ENCODE measurements at regions not wholly inside any gene's neighbourhood (a gene's known extent, or its start where the extent isn't known, plus 50 kb on each side); places are given as distances from the start of the nearest gene placed in this dataset.
"Not testable (repeated sequence)": the region's sequence is repeated elsewhere in the genome, so short reads cannot be mapped to it uniquely, and the experiment has no call there.

DNA sequence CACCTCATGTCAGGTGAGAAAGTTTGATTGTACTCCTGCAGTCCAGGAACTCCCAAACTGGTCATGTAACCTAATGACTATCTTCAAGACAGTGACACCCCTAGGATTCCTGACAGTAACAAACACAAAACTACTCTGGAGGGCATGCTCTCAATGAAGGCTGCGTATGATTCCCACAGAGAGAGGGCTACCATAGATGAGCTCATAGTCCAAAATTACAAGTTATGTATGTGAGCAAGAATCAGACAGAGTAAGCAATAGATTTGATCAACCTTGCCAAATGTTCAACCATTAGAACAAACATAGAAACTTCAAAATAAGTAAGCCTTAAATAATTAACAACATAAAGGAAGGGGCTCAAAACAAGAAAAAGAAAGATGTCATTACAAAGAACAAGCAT lies 158.1 kb downstream of the COPRS start:
- DNase-seq: no peak

DNA sequence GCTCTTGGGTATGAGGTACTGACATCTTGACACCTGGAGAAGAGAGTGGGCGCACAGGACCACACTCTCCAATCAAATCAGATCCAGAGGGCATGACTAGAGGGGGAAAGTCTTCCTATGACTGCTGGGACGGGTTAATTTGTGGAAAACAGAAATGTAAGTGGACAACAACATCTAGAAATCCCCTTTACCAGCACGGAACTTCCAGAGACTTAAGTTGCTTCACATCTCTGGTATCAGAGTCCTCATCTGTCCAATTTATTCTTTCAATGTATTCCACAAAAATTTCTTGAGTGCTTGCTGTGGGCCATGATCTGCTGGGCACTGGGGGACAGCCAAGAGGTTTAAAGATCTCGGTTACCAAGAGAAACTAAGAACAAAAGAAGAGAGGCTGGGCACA lies 159.2 kb downstream of the COPRS start:
- no peak for DNase-seq

DNA sequence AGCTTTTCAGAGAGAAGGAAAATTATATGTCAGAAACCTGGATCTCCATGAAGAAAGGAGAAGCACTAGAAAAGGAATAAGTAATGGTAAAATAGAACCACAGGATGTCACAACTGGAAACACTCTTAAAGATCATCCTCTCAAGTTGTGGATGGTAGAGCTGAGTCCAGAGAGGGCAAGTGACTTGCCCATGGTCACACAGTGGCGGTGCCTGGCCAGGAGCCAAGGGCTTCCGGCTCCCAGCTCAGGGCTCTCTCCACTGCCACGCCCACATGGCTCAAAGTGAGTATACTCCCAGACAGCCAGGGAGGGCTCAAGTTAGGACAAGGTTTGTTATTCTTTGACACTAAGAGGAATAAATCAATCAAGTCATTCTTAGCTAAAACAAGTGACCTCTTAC lies 159.8 kb downstream of the COPRS start:
- no peak for DNase-seq

DNA sequence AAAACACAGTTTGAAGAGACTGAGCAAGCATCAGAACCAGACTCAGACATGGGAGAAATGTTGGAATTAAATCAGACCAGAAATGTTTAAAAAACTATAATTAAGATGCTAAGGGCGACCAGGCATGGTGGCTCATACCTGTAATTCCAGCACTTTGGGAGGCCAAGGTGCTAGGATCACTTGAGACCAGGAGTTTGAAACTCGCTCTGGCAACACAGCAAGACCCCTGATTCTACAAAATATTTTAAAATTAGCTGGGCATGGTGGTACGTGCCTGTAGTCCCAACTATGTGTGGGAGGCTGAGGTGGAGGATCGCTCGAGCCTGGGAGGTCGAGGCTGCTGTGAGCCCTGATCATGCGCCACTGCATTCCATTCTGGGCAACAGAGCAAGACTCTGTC lies 160.3 kb downstream of the COPRS start:
- no peak for DNase-seq

DNA sequence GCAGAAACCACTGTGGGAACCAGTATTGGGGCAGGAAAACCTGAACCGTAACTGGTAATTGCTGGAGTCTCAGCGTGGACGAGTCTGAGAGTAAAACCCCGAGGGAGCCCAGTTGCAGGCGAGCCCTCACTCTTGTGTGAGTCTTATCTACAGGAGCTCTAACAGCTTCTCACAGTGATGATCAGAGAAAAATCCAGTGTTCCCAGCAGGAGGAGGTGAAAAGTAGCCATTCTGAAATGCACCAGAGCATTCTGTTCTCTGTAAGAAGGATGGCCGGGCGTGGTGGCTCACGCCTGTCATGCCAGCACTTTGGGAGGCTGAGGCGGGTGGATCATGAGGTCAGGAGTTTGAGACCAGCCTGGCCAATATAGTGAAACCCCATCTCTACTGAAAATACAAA lies 161.2 kb downstream of the COPRS start:
- DNase-seq: no peak

DNA sequence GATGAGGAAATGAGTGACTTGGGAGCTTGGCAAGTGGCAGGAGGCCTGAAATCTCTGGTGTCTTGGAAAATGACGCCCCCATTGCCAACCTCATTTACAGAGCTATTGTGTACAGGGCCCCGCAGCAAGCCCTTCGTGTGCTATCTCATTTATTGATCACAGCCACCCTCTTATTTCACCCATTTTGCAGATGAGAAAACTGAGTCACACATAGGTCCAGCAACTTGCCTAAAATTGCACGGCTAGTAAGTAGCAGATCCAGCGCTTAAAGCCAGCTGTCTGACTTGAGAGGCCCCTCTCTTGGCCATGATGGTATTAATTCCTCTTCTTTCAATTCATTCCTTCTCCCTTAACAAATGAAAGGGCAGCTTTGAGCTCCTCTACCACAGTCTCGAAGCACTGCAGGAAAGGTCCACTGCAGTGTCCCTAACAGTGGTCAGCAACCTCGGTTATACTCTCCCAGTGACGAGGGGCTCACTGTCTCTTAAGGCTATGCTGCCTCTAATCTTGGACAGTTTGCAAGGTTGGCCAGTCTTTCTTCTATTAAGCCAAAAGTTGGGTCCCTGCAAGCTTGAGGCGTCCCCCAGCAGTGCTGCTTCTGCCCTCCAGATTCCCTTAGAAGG lies 162.2 kb downstream of the COPRS start:
- DNase-seq: no peak

DNA sequence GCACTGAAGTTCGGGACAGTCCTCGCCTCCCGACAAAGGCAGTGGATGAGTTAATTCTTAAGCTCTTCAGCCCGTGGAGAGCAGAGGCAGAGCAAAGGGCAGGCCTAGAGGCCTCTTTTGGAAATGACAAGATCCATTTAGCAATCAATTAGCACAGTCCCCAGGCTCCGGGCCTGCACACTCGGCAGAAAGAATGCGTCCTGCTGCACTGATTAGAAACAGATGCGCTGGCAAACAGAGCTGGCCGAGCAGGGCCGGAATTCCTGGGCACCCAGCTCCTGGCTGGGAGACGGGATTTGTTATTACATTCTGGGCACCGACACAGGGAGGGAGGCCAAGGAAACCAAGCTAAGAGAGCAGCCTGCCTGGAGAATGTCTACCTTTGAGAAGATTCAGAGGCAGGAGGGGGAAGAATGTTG lies 162.9 kb downstream of the COPRS start:
- no peak for DNase-seq

DNA sequence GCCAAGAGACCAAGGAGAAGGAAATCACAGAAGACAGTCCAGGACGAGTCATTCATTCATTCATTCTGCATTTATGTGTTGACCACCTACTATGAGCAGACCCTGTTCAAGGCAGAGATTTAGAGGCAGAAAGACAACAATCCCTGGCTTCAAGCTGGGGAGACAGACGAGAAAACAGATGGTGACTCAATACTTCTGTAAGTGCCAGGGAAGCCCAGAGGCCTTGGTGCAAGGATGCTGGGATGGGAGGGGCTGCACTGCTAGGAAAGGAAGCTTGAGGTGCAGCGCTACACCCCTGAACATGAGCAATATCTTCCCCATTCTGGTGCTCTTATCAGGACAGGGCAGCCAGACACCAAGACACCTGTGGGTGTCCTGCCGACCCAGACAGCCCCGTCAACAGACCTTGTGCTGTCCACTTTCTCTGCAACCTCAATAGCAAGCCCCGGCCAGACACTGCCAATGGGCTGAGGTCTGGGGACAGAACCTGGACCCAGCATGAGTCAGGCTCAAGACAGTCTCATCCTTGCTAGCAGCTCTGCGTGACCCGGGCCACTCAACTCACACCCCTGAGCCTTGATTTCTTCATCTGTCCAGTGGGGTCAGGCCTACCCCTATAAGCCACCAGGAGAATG lies 163.5 kb downstream of the COPRS start:
- no peak for DNase-seq

DNA sequence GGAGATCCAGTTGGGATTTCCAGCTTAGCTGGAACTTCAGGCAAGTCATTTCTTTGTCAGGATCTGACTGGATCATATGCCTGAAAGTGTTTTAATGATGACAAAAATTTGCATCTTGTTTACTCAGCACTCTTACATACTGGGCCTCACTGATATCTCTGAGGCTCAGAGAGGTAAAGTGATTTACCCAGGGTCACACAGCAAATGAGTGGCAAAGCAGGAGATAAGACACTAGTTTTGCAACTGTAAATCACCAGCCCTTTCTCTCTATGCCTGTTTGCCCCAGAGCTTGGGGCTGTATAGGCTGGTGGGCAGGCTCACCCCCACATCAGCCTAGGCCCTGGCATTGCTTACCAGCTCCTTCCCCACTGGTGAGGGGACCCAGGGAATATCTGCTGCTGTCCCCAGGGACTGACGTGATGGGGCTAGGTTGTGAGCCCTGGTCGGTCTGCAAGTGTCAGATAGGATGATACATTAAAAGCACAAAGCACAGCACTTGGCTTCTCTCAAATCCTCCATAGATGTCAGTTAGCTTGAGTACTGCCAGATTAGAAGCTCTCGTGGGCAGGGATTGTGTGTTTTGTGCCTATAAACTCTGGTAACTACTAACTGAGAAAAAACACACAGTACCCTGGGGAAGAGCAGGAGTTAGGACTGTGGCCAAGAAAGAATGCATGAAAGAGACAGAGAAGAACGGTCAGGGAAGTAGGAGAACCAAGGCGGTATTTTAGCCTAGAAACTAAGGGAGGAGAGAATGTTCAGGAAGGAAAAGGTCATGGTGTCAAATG lies 165.4 kb downstream of the COPRS start:
- DNase-seq: no peak

DNA sequence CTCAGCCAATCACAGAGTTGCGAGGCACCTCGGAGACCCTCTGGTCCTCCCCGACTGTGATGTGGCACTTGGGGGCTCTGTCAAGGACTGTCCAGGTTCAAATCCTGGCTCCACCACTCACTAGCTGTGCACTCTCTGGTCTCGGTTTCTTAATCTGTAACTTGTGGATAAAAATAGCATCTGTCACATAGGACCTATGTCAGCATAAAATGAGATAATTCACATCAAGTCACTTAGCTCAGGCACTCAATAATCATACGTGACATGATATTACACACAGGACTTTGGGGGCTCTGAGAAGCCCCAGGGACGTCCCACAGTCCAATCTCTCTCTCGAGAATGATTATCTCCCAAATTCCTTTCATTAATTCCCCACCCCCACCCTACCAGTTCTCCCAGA lies 166.4 kb downstream of the COPRS start:
- no peak for DNase-seq

DNA sequence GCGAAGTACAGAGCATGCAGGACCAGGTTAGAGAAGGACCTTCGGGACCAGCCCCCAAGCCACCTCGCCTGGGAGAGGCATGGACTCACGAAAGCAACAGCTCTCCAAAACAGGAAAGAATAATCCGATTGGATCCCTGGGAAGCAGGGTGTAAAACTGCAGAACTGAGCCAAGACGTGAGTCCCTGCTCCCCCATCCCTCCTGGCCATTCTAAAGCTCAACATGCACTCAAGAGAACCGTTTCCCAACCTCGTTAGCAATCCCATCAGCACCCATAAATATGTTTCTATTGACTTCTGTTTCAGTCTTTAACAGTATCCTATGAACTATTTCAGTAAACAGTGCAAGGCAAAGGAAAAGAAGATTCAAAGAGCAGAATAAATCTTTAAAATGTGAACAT lies 167.0 kb downstream of the COPRS start:
- DNase-seq: no peak

DNA sequence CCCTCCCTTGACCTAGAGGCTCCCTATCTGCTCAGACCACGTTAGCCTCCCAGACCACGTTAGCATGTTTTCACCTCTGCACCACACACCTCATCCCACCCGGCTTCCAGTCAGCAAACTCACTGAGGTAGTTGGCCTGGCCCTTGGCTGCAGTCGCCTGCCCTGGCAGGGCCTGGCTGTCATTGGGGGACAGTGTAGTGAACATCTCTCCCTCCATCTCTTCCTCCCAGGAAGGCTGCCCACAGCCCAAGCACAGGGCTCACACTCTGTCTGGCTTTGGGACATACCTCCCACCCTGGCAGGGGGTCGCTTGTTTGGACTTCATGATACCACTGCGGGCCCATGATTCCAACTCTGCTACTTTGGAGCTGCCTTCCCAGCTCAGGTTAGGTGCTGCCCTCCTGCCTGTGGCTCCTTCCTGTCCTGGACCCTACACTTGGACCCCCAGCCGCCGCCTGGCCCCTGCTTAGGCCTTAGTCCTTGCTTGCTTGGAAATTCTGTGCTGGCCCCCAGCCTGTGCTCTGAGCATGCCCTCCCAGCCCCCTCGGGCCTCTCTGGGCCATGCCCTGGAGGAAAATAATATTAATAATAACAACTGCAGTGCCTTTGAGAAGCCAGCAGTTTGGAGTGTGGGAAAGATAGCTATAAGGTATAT lies 167.7 kb downstream of the COPRS start:
- DNase-seq: no peak

DNA sequence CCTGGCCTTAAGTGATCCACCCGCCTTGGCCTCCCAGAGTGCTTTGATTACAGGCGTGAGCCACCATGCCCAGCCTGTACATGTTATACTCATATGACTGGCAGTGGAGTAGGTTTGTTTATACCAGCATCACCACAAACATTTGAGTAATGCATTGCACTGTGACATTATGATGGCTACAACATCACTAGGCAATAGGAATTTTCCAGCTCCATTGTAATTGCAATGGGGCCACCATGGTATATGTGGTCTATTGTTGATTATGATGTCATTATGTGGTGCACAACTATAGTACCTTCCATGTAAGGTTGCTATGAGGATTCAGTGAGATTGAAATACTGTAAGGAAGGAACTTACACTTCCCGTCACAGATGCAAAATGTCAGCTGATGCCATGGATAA lies 168.9 kb downstream of the COPRS start:
- no peak for DNase-seq

DNA sequence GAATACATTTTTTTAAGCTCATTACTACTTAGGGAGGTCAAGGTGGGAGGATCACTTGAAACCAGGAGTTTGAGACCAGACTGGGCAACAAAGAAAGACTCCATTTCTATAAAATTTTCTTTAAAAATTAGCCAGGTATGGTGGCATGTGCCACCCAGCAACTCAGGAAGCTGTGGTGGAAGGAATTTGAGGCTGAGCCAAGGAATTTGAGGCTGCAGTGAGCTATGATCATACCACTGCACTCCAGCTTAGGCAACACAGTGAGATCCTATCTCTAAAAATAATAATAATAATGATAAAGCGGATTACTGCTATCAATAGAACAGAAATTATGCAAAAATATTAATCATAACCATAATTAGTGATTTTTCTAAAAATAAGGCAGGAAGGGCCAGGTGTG lies 170.3 kb downstream of the COPRS start:
- DNase-seq: no peak

DNA sequence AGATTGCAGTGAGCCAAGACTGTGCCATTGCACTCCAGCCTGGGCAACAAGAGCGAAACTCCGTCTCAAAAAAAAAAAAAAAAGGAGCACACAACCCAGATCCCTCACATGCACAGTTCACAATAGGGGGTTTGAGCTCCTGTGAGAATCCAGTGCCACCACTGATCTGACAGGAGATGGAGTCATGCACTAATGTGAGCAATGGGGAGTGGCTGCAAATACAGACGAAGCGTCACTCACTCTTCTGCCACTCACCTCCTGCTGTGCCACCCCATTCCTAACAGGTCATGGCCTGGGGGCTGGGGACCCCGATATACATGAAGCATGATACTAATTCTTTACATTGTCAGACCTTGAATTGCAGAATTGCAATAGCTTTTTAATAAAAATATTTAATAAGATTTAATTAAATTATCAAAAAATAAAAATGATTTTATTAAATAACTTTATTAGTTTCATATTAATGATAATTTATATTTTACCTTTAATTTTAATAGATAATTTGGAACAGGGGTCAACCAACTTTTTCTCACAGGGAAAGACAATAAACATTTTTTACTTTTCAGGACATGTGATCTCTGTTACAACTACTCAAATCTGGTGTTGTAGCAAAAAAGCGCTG lies 171.4 kb downstream of the COPRS start:
- DNase-seq: no peak

DNA sequence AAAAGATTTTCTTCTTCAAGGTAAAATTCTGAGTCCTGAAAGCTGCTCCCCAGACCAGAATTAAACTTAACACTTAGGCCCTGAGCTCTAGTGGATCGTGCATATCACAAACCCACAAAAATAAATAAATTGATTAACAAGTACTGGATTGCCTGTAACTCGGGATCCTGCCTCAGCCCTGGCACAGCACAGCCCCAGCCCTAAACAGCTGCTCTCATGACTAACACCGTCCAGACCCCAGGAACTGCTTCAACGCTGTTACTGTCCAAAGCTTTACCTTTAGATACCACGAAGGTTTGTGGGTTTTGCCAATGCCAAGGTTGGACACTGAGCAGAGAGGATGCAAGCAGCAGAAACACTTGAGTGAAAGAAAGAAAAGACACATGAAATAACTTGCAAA lies 172.5 kb downstream of the COPRS start:
- DNase-seq: no peak

DNA sequence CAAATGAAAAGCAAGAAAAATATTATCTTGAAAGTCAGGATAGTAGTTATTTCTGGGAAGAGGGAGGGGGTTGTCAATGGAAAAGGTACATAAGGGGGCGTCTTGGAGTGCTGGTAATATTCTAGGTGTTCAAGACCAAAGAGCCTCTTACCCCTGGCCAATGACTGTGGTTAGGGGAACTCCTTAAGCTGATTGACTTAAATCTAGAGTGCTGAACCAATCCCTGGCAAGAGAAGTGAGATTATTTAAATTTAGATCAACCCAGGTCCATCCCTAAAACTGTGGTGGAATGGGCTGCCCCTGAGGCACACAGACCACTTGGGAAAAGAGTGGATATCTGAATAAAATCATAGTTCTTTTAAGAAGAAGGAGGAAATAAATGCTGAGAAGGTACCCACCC lies 174.1 kb downstream of the COPRS start:
- no peak for DNase-seq

DNA sequence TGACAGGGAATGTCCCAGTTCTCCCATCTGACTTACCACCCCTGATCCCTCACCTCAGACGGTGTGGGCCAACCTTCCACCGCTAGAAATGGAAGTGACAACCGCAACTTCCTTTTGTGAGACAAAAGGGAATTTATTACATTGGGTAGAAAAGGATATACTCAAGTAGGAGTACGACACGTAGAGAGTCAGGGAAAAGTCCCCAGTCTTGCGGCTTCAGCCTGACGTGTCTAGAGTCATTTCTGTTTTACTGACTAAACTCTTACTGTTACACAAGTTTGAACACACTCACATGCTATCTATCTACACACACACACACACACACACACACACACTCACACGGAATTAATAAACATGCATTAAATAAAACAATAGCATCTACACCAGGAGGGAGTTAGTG lies 178.9 kb downstream of the COPRS start:
- DNase-seq: no peak

DNA sequence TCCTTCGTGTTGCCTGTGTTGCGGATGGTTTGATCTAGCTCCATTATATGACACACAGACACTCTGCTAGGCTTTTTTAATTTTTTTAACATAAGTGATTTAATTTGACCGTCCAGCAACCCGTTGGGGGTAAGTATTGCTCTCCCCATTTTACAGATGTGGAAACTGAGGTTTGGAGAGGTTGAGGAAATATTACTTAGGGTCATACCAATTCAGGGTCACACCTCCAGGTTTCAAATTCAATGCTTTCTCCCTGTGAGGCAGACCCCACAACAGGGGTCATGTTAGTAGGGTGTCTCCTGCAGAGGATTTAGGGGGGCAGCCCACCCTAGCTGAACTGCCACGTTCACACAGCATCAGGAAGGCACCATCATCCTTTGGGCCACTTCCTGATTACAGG lies 179.4 kb downstream of the COPRS start:
- DNase-seq: no peak

DNA sequence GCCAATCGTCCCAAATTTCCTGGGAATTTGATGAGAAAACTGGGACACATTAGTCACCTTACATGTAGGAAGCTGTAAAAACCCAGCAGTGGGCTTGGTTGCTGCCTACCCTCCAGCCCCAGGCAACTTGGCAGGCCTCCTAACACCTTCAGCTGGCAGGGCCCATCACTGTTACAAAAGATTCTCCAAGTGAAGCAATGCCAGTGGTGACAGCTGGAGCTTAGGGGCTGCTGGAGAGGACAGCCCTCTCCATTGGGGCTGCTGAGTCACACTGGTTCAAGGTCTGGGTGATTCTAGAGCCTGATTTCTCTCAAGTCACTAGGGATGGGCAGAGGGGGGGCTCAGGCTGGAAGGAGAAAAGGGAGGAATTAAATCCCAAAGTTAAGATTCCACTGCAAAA lies 180.6 kb downstream of the COPRS start:
- no peak for DNase-seq

DNA sequence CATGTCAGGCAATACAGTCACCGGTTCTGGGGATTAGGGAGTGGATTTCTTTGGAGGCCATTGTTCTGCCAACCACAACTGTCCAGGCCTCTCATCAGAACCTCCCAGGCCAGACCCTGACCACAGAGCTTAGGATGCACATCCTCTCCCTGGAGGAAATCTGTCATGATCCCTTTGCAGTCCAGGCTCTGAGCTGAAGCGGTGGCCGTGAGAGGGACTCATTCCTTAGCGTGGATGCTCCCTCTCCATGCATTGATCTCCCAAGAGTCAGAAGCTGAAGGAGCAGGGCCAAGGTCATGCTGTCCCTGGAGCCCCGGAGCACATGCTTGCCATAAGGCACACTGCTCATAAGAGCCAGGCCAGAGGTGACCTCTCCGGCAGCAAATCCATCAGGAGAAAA lies 181.4 kb downstream of the COPRS start:
- DNase-seq: no peak

DNA sequence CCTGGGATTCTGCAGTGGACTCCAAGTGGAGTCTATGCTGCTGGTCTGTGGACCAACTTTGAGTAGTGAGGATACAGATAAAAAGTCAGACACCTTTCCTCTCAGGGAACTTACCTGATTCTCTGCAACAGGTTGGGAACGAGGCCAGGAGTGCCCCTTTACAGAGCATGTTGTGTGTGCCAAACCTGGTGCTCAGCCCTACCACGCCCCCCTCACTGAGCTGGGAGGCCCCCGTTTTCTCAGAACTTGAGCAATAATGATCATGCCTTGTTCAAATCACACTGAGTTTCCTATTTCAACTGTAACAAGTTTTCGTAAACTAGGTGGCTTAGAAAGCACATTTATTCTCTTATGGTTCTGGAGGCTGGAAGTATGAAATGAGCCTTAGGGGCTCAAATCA lies 182.0 kb downstream of the COPRS start:
- DNase-seq: no peak

DNA sequence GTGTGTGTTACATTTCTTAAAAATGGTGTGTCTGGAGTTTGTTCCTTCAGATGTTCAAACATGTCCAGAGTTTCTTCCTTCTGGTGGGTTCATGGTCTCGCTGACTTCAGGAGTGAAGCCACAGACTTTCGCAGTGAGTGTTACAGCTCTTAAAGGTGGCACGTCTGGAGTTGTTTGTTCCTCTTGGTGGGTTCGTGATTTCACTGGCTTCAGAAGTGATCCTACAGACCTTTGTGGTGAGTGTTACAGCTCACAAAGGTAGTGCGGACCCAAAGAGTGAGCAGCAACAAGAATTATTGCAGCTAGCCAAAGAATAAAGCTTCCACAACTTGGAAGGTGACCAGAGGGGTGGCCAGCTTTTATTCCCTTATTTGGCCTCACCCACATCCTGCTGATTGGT lies 183.7 kb downstream of the COPRS start:
- not testable (repeated sequence) for DNase-seq
